Esophagus muscularis mucosa (tissue), 4 donors: ENCODE measurements at regions not wholly inside any gene's neighbourhood (a gene's known extent, or its start where the extent isn't known, plus 50 kb on each side); places are given as distances from the start of the nearest gene placed in this dataset.

Experiments used
- DNase-seq: peaks from one replicate; pipeline ENCODE4 v3.0.0-alpha.2; 2017; ENCODE audit errors: extremely low spot score
- H3K27ac ChIP-seq, 4 donors: fragments of 200-600 bp; sonication (generic); replicated peaks in 1 of 4; 1 replicate in 3 of 4; 2 replicates in 1 of 4; pipeline ENCODE4 v1.5.1; 2016 to 2019; ENCODE audit warnings: mild to moderate bottlenecking in 1 of 4
- H3K27me3 ChIP-seq, 4 donors: fragments of 200-600 bp; sonication (generic); one replicate each; pipeline versions ENCODE4 v1.5.1 to v1.6.0; 2016 to 2019
- H3K36me3 ChIP-seq, 4 donors: fragments of 200-600 bp; sonication (generic); one replicate each; pipeline ENCODE4 v1.5.1; 2016 to 2019
- H3K4me1 ChIP-seq, 4 donors: fragments of 200-600 bp; sonication (generic); one replicate each; pipeline ENCODE4 v1.5.1; 2016 to 2019
- H3K4me3 ChIP-seq, 4 donors: fragments of 200-600 bp; sonication (generic); 1 replicate in 2 of 4; 2 replicates in 2 of 4; pipeline ENCODE4 v1.5.1; 2016 to 2019; ENCODE audit warnings: mild to moderate bottlenecking in 4 of 4, moderate library complexity in 1 of 4
- H3K9me3 ChIP-seq, 4 donors: fragments of 200-600 bp; sonication (generic); 1 replicate in 3 of 4; 2 replicates in 1 of 4; pipeline ENCODE4 v1.5.1; 2016 to 2019
- CTCF ChIP-seq, 3 experiments: fragments of 200-600 bp in 2 of 3; fragments of 450-650 bp in 1 of 3; sonication (generic) in 2 of 3; IDR thresholded peaks; one replicate each; pipeline ENCODE4 v1.5.1; 2017 to 2019; ENCODE audit warnings: antibody characterized with exemption in 3 of 3, mild to moderate bottlenecking in 2 of 3, moderate library complexity in 1 of 3
- EP300 ChIP-seq: sonication (generic); formaldehyde crosslinking; IDR thresholded peaks from one replicate; pipeline ENCODE4 v1.6.1; 2017; ENCODE audit warnings: antibody characterized with exemption
- POLR2A ChIP-seq: fragments of 450-650 bp; IDR thresholded peaks from one replicate; pipeline ENCODE4 v1.6.1; 2017; ENCODE audit warnings: antibody characterized with exemption, moderate library complexity, mild to moderate bottlenecking, low read depth
- POLR2AphosphoS5 ChIP-seq, 2 donors: sonication (generic); formaldehyde crosslinking; IDR thresholded peaks; one replicate each; pipeline ENCODE4 v1.6.1; 2017; ENCODE audit warnings: antibody characterized with exemption in 2 of 2
- WGBS: methylation state at CpG from one replicate; pipeline ENCODE4 v1.1.5; 2018; 5-methylcytosine and 5-hydroxymethylcytosine counted together
- intact Hi-C: fragments of 100-400 bp; cut with DNase I; formaldehyde crosslinking; loops from one replicate; pipeline ENCODE4 v1.15.1; 2023

DNA sequence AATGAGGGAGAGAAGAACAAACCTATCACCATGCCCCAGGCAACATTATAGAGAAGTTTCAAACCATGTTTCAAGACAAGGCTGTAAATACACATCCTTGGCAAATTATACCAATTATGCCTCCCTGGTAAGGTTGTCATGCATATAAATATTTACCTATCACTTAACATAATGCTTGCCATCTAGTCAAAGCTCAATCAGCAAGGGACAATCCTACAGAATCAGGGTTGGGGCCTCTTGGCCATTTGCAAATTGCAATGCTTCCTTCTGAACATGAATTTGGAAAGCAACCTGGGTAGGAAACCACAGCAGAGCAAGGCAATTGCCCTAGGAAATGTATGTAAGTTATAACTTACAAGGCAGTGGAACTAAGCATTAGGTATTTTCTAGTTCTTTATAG lies 907.2 kb upstream of the CDH2 start:
- Histone ChIP-seq H3K9me3 (no peaks in the 10 kb centered on the region), H3K4me3 (no peak overlapping the region), H3K36me3 (no peaks in the 10 kb centered on the region), H3K27me3 (no peaks in the 10 kb centered on the region), H3K27ac (no peak overlapping the region), H3K4me1 (no peaks in the 10 kb centered on the region)
- intact Hi-C loops: no loop called here
- TF ChIP-seq EP300: no peak
- TF ChIP-seq CTCF (IDR thresholded peaks at IDR 0.05): no peak
- TF ChIP-seq POLR2AphosphoS5 (IDR thresholded peaks at IDR 0.05): no peak
- TF ChIP-seq POLR2A: no peak
- DNase-seq: no peak

- intact Hi-C loops: no loop called here
- Histone ChIP-seq H3K4me3 (no peak overlapping the region), H3K4me1 (no peaks in the 10 kb centered on the region), H3K36me3 (no peaks in the 10 kb centered on the region), H3K27me3 (no peaks in the 10 kb centered on the region), H3K9me3 (no peaks in the 10 kb centered on the region), H3K27ac (no peak overlapping the region)
- no peak for DNase-seq
- no peak for TF ChIP-seq POLR2AphosphoS5 (IDR thresholded peaks at IDR 0.05)
- 77% methylated on average over 4 of the region's 4 CpGs for WGBS
Observed at GRCh38 chr18:29083545-29083944, 906.6 kb upstream of the CDH2 start.

- TF ChIP-seq POLR2AphosphoS5 (IDR thresholded peaks at IDR 0.05) (no peak), EP300 (no peak), POLR2A (no peak), CTCF (IDR thresholded peaks at IDR 0.05) (no peak)
- DNase-seq: no peak
- H3K4me3 ChIP-seq: no peak overlapping the region
- 72% methylated on average over 3 of the region's 3 CpGs for WGBS
- H3K4me1 ChIP-seq: no peaks in the 10 kb centered on the region
- no peaks in the 10 kb centered on the region for H3K27me3 ChIP-seq
- intact Hi-C loops: no loop called here
- no peak overlapping the region for H3K27ac ChIP-seq
- no peaks in the 10 kb centered on the region for H3K9me3 ChIP-seq
- H3K36me3 ChIP-seq: no peaks in the 10 kb centered on the region
Observed at GRCh38 chr18:29080946-29081345, 904.0 kb upstream of the CDH2 start.

- Histone ChIP-seq H3K27me3 (no peaks in the 10 kb centered on the region), H3K27ac (no peak overlapping the region), H3K9me3 (no peaks in the 10 kb centered on the region), H3K4me3 (no peak overlapping the region), H3K4me1 (no peaks in the 10 kb centered on the region), H3K36me3 (no peaks in the 10 kb centered on the region)
- TF ChIP-seq CTCF (IDR thresholded peaks at IDR 0.05) (no peak), POLR2AphosphoS5 (IDR thresholded peaks at IDR 0.05) (no peak), POLR2A (no peak), EP300 (no peak)
- no peak for DNase-seq
- 81% methylated on average over 3 of the region's 3 CpGs for WGBS
- intact Hi-C loops: no loop called here
Observed at GRCh38 chr18:29078273-29078672, 901.3 kb upstream of the CDH2 start.

DNA sequence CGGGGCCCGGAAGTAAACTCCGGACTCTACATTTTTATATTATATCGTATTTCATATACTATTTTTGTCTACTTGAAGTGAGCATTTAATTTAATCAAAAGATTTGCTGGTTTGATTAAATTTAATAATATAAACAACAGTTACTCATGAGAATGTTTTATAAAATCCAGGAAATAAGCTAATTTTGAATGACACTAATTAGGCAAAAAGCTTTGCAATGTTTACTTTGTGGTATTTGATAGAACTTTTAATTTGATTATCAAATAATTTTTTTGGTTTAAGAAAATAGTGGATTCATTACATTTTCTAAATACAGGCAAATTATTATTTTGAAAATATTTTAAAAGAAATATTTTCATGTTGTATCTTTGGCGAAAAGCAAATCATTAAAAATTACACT lies 900.4 kb upstream of the CDH2 start:
- H3K4me1 ChIP-seq: no peaks in the 10 kb centered on the region
- TF ChIP-seq CTCF (IDR thresholded peaks at IDR 0.05) (no peak), POLR2AphosphoS5 (IDR thresholded peaks at IDR 0.05) (no peak), EP300 (no peak), POLR2A (no peak)
- H3K9me3 ChIP-seq: no peaks in the 10 kb centered on the region
- H3K4me3 ChIP-seq: no peak overlapping the region
- no peaks in the 10 kb centered on the region for H3K27me3 ChIP-seq
- no peaks in the 10 kb centered on the region for H3K36me3 ChIP-seq
- intact Hi-C loops: no loop called here
- H3K27ac ChIP-seq: no peak overlapping the region
- 95% methylated on average over 5 of the region's 5 CpGs for WGBS
- no peak for DNase-seq
